SK-N-MC (cell line): ENCODE measurements at regions not wholly inside any gene's neighbourhood (a gene's known extent, or its start where the extent isn't known, plus 50 kb on each side); places are given as distances from the start of the nearest gene placed in this dataset.

Experiments used
- DNase-seq: peaks from one replicate; pipeline ENCODE4 v3.0.0-alpha.2; 2011; ENCODE audit warnings: low read depth, low spot score
- H3K27ac ChIP-seq: fragments of 200-600 bp; sonication (generic); 2 replicates; pipeline ENCODE4 v1.5.1; 2016; ENCODE audit warnings: mixed run types
- H3K36me3 ChIP-seq: fragments of 200-600 bp; sonication (generic); 2 replicates; pipeline ENCODE4 v1.6.1; 2017; ENCODE audit warnings: antibody characterized with exemption, low read length, mixed read lengths; ENCODE audit not compliant: insufficient read depth
- H3K4me3 ChIP-seq: fragments of 200-600 bp; sonication (generic); 2 replicates; pipeline ENCODE4 v1.5.1; 2016
- H3K9ac ChIP-seq: fragments of 200-600 bp; sonication (generic); 2 replicates; pipeline ENCODE4 v1.8.0; 2017; ENCODE audit warnings: mixed run types, mixed read lengths; ENCODE audit not compliant: insufficient read length
- H3K9me3 ChIP-seq: fragments of 200-600 bp; sonication (generic); 2 replicates; pipeline ENCODE4 v1.6.1; 2017; ENCODE audit warnings: low read depth, mild to moderate bottlenecking, antibody characterized with exemption, low read length, moderate library complexity, mixed read lengths
- EZH2 ChIP-seq: fragments of 200-600 bp; sonication (generic); IDR thresholded peaks from one replicate; pipeline ENCODE4 v1.6.1; 2017; ENCODE audit warnings: antibody characterized with exemption
- FOXP2 ChIP-seq: optimal IDR thresholded peaks from 2 replicates; pipeline ENCODE3; 2011; ENCODE audit warnings: mild to moderate bottlenecking, moderate library complexity; ENCODE audit not compliant: insufficient read depth; ENCODE audit errors: extremely low read length, control extremely low read depth
- POLR2AphosphoS5 ChIP-seq: IDR thresholded peaks from 2 replicates; pipeline ENCODE4 v1.6.1; 2012; ENCODE audit warnings: mild to moderate bottlenecking, low read depth, low read length, borderline replicate concordance

GRCh38 chr2:7598402-7598801 lies 681.2 kb downstream of the RNF144A start:
- no peak overlapping the region for H3K27ac ChIP-seq
- H3K9ac ChIP-seq, result no peak overlapping the region
- DNase-seq, result no peak
- H3K9me3 ChIP-seq, result no peaks in the 10 kb centered on the region
- H3K4me3 ChIP-seq, result no peak overlapping the region
- no peaks in the 10 kb centered on the region for H3K36me3 ChIP-seq
- TF ChIP-seq EZH2 (no peak), POLR2AphosphoS5 (no peak), FOXP2 (no peak)

- H3K4me3 ChIP-seq, result no peak overlapping the region
These were observed 682.4 kb downstream of the RNF144A start for GRCh38 chr2:7599462-7600258.

GRCh38 chr2:7601990-7602389 lies 684.8 kb downstream of the RNF144A start:
- Histone ChIP-seq H3K36me3 (no peaks in the 10 kb centered on the region), H3K27ac (no peak overlapping the region), H3K9me3 (no peaks in the 10 kb centered on the region), H3K9ac (no peak overlapping the region), H3K4me3 (no peak overlapping the region)
- TF ChIP-seq FOXP2 (no peak), EZH2 (no peak), POLR2AphosphoS5 (no peak)
- DNase-seq, result no peak

More at GRCh38 chr2:7599462-7600258, 682.4 kb downstream of the RNF144A start:
- no peak overlapping the region for H3K9ac ChIP-seq
- no peaks in the 10 kb centered on the region for H3K9me3 ChIP-seq
- H3K27ac ChIP-seq, result no peak overlapping the region
- DNase-seq, result no peak
- no peaks in the 10 kb centered on the region for H3K36me3 ChIP-seq
- no peak for TF ChIP-seq FOXP2
- no peak for TF ChIP-seq EZH2
- TF ChIP-seq POLR2AphosphoS5, result no peak

DNA sequence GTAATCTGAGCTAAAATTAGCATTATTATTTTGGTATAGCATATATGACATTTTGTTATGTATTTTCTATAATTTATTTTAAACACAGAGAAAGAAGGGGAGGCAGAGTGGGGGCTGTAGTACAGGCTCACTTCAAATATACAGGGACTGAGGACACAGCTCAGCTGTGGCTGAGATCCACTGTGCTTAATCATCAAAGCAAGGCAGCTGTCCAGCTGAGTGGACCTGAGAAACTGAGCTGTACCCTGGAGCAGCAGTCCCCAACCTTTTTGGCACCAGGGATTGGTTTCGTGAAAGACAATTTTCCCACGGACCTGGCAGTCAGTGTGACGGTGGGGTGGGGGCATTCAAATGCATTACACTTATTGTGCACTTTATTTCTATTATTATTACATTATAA lies 687.2 kb downstream of the RNF144A start:
- Histone ChIP-seq H3K4me3 (no peak overlapping the region), H3K9me3 (no peaks in the 10 kb centered on the region), H3K27ac (no peak overlapping the region), H3K9ac (no peak overlapping the region), H3K36me3 (no peaks in the 10 kb centered on the region)
- no peak for DNase-seq
- TF ChIP-seq POLR2AphosphoS5, result no peak
- TF ChIP-seq EZH2, result no peak
- no peak for TF ChIP-seq FOXP2

- no peaks in the 10 kb centered on the region for H3K36me3 ChIP-seq
- H3K27ac ChIP-seq, result no peak overlapping the region
- no peak overlapping the region for H3K4me3 ChIP-seq
- TF ChIP-seq EZH2 (no peak), FOXP2 (no peak), POLR2AphosphoS5 (no peak)
- DNase-seq, result no peak
- no peaks in the 10 kb centered on the region for H3K9me3 ChIP-seq
- H3K9ac ChIP-seq, result no peak overlapping the region
These were observed 690.4 kb downstream of the RNF144A start for GRCh38 chr2:7607441-7608173.

DNA sequence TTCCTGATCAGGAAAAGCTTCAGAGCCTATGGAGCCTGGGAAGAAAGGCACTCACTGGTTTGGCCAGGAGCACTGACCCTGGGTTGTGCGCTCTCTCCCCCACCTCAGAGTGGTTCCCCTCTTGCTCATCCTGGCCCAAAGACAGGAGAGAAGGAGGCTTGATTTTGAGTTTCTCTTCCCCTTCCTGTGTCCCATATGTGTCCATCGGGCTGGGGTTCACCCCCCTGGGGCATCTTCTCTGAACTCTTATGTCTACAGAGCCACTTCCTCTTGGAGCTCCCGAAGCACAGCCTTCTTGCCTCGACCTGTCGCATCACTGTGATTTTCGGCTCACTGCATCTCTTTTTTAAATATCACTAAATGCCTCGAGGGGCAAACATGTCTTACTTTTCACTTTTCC lies 692.3 kb downstream of the RNF144A start:
- Histone ChIP-seq H3K27ac (no peak overlapping the region), H3K4me3 (no peak overlapping the region), H3K36me3 (no peaks in the 10 kb centered on the region), H3K9me3 (no peaks in the 10 kb centered on the region), H3K9ac (no peak overlapping the region)
- no peak for DNase-seq
- no peak for TF ChIP-seq FOXP2
- TF ChIP-seq POLR2AphosphoS5, result no peak
- TF ChIP-seq EZH2, result no peak

- Histone ChIP-seq H3K9ac (no peak overlapping the region), H3K4me3 (no peak overlapping the region), H3K9me3 (no peaks in the 10 kb centered on the region), H3K36me3 (no peaks in the 10 kb centered on the region), H3K27ac (no peak overlapping the region)
- TF ChIP-seq EZH2 (no peak), FOXP2 (no peak), POLR2AphosphoS5 (no peak)
- no peak for DNase-seq
These were observed 692.8 kb downstream of the RNF144A start for GRCh38 chr2:7609974-7610373.

DNA sequence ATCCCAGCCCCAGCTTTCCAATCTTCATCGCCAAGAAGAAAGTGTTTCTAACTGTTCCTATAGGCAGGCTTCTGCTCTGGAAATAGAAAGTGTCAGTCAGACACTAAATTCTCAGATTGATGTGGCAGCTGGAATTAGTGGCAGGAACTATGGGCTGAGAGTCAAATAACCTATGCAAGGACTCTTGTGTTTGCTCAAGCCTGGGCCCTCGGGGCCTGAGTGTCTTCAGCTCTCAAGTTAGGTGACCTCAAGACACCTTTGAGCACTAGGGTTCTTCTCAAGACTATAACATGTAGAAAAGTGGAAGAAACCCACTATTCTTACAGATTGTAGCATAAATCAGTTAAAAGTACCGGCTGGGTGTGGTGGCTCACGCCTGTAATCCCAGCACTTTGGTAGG lies 694.5 kb downstream of the RNF144A start:
- no peak for DNase-seq
- no peaks in the 10 kb centered on the region for H3K36me3 ChIP-seq
- no peak overlapping the region for H3K4me3 ChIP-seq
- H3K9me3 ChIP-seq, result no peaks in the 10 kb centered on the region
- TF ChIP-seq POLR2AphosphoS5 (no peak), EZH2 (no peak), FOXP2 (no peak)
- no peak overlapping the region for H3K9ac ChIP-seq
- H3K27ac ChIP-seq, result no peak overlapping the region
